ENCODE measurements at regions not wholly inside any gene's neighbourhood (a gene's known extent, or its start where the extent isn't known, plus 50 kb on each side); places are given as distances from the start of the nearest gene placed in this dataset.

DNA sequence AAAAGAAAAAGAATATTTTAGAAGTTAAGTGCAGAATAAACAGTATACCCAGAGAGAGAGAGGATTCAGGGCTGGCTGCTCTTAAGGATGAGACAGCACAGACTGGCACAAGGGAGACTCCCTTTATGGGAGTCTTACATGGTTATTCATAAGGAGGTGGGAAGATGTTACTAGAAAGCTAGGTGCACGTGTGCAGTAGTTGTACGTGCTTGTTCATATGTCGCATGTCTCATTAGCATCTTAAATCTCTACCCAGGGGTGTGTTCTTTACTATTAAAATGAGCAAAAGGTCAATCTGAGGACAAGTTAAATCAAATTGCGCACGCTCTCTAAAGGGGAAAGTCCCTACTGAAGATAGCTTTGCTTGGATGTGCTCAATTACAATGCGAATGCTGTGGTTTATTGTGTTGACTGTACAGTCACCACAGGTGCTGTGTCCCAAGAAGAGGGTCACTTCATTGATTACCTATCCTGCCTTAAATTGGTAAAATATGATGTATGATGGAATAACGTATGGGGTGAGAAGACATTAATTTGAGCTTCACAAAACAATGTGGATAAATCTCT is 368.0 kb upstream of the SPHKAP start:
- TF ChIP-seq, protein P1, sequence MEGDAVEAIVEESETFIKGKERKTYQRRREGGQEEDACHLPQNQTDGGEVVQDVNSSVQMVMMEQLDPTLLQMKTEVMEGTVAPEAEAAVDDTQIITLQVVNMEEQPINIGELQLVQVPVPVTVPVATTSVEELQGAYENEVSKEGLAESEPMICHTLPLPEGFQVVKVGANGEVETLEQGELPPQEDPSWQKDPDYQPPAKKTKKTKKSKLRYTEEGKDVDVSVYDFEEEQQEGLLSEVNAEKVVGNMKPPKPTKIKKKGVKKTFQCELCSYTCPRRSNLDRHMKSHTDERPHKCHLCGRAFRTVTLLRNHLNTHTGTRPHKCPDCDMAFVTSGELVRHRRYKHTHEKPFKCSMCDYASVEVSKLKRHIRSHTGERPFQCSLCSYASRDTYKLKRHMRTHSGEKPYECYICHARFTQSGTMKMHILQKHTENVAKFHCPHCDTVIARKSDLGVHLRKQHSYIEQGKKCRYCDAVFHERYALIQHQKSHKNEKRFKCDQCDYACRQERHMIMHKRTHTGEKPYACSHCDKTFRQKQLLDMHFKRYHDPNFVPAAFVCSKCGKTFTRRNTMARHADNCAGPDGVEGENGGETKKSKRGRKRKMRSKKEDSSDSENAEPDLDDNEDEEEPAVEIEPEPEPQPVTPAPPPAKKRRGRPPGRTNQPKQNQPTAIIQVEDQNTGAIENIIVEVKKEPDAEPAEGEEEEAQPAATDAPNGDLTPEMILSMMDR (IDR thresholded peaks at IDR 0.05) = no peak
- no peak for TF ChIP-seq POLR2A (IDR thresholded peaks at IDR 0.05)
